H1 (cell line): ENCODE measurements at regions not wholly inside any gene's neighbourhood (a gene's known extent, or its start where the extent isn't known, plus 50 kb on each side); places are given as distances from the start of the nearest gene placed in this dataset.

ENCODE experiments used
- CTCF ChIA-PET: fragments of 300-600 bp; sonication (Branson Sonifier 250); formaldehyde crosslinking; loops from one replicate; lab custom pipeline; 2021; ENCODE audit not compliant: partially characterized antibody; lab: Charles Lee
- POLR2A ChIA-PET: fragments of 300-600 bp; sonication (Branson Sonifier 250); formaldehyde crosslinking; loops from one replicate; lab custom pipeline; 2021; ENCODE audit warnings: inconsistent platforms; ENCODE audit not compliant: partially characterized antibody; lab: Charles Lee
- DNase-seq, 2 experiments: peaks; one replicate each; pipeline versions ENCODE4 v3.0.0 to v3.0.0-alpha.2; 2010 to 2022; ENCODE audit warnings: low spot score in 2 of 2, low read depth in 1 of 2, mixed read lengths in 1 of 2
- FAIRE-seq: peaks from 2 replicates; lab custom pipeline; 2011; peaks lifted over from hg19 to GRCh38; lab: Jason Lieb, UNC
- H2AFZ ChIP-seq: 2 replicates; pipeline ENCODE4 v1.8.1; 2012; ENCODE audit warnings: low read length, inconsistent platforms
- H2AK5ac ChIP-seq: 2 replicates; pipeline ENCODE4 v1.6.1; 2013; ENCODE audit warnings: low read depth, low read length
- H2BK120ac ChIP-seq: replicated peaks from 2 replicates; pipeline ENCODE3; 2013; ENCODE audit warnings: low read depth, low read length, inconsistent platforms
- H2BK12ac ChIP-seq: 2 replicates; pipeline ENCODE4 v1.6.1; 2013; ENCODE audit warnings: low read depth, low read length
- H2BK15ac ChIP-seq: 2 replicates; pipeline ENCODE4 v1.6.1; 2013; ENCODE audit warnings: low read length
- H2BK20ac ChIP-seq: 2 replicates; pipeline ENCODE4 v1.6.1; 2013; ENCODE audit warnings: low read length
- H2BK5ac ChIP-seq: 2 replicates; pipeline ENCODE4 v1.6.1; 2013; ENCODE audit warnings: low read depth, low read length
- H3K14ac ChIP-seq: 2 replicates; pipeline ENCODE4 v1.6.1; 2013; ENCODE audit warnings: inconsistent platforms; ENCODE audit not compliant: insufficient read length
- H3K18ac ChIP-seq: 2 replicates; pipeline ENCODE4 v1.6.1; 2013; ENCODE audit warnings: low read length; ENCODE audit errors: extremely low read depth
- H3K23ac ChIP-seq: 2 replicates; pipeline ENCODE4 v1.6.1; 2013; ENCODE audit warnings: inconsistent platforms; ENCODE audit not compliant: insufficient read length
- H3K23me2 ChIP-seq: 2 replicates; pipeline ENCODE4 v1.6.1; 2013; ENCODE audit warnings: low read depth, low read length
- H3K27ac ChIP-seq: 2 replicates; pipeline ENCODE4 v1.6.1; 2011; ENCODE audit warnings: low read depth, low read length, inconsistent platforms
- H3K27me3 ChIP-seq, 4 experiments: replicated peaks in 1 of 4; 1 replicate in 1 of 4; 2 replicates in 3 of 4; pipeline versions ENCODE4 v1.6.1 to v1.8.1; 2011 to 2013; ENCODE audit warnings: low read length in 3 of 4, mild to moderate bottlenecking in 3 of 4, inconsistent platforms in 2 of 4, mixed read lengths in 2 of 4, moderate library complexity in 1 of 4; ENCODE audit not compliant: control insufficient read depth in 3 of 4, insufficient read depth in 3 of 4; ENCODE audit errors: extremely low read depth in 1 of 4
- H3K36me3 ChIP-seq, 4 experiments: 2 replicates each; pipeline versions ENCODE4 v1.6.1 to v1.8.1; 2011 to 2013; ENCODE audit warnings: mild to moderate bottlenecking in 4 of 4, low read length in 3 of 4, moderate library complexity in 2 of 4, control low read depth in 1 of 4, inconsistent platforms in 1 of 4; ENCODE audit not compliant: insufficient read depth in 4 of 4, control insufficient read depth in 2 of 4
- H3K4ac ChIP-seq: replicated peaks from 2 replicates; pipeline ENCODE3; 2013; ENCODE audit warnings: low read length, low read depth, mixed read lengths, inconsistent platforms; ENCODE audit not compliant: insufficient read length
- H3K4me1 ChIP-seq, 4 experiments: replicated peaks in 1 of 4; 1 replicate in 1 of 4; 2 replicates in 3 of 4; pipeline versions ENCODE4 v1.6.1 to v1.8.1; 2011 to 2013; ENCODE audit warnings: low read length in 3 of 4, inconsistent platforms in 2 of 4, mixed read lengths in 1 of 4; ENCODE audit not compliant: insufficient read depth in 4 of 4, control insufficient read depth in 3 of 4
- H3K4me2 ChIP-seq, 2 experiments: 2 replicates each; pipeline versions ENCODE4 v1.6.1 to v1.8.1; 2011 to 2013; ENCODE audit warnings: low read depth in 2 of 2, low read length in 2 of 2, control low read depth in 1 of 2, inconsistent platforms in 1 of 2, mild to moderate bottlenecking in 1 of 2; ENCODE audit not compliant: insufficient read depth in 1 of 2
- H3K4me3 ChIP-seq, 4 experiments: fragments of 200-600, 300-600 bp in 1 of 4; sonication (generic), shearing (Covaris generic), sonication (Bioruptor Twin) in 1 of 4; 2 replicates each; pipeline versions ENCODE4 v1.5.1 to v1.8.1; 2011 to 2016; ENCODE audit warnings: low read length in 4 of 4, low read depth in 3 of 4, control low read depth in 2 of 4, inconsistent platforms in 2 of 4, mild to moderate bottlenecking in 2 of 4, mixed read lengths in 1 of 4, moderate library complexity in 1 of 4; ENCODE audit not compliant: insufficient read depth in 2 of 4; ENCODE audit errors: extremely low read depth in 1 of 4
- H3K56ac ChIP-seq: replicated peaks from 2 replicates; pipeline ENCODE3; 2013; ENCODE audit warnings: low read depth, mild to moderate bottlenecking, mixed read lengths, low read length, inconsistent platforms; ENCODE audit not compliant: insufficient read length
- H3K79me1 ChIP-seq: 2 replicates; pipeline ENCODE4 v1.6.1; 2013; ENCODE audit warnings: low read depth, low read length, control low read depth
- H3K79me2 ChIP-seq, 2 experiments: 2 replicates each; pipeline versions ENCODE4 v1.6.1 to v1.8.1; 2012 to 2013; ENCODE audit warnings: low read length in 2 of 2, mild to moderate bottlenecking in 2 of 2, inconsistent platforms in 1 of 2; ENCODE audit not compliant: insufficient read depth in 2 of 2, control insufficient read depth in 1 of 2
- H3K9ac ChIP-seq, 4 experiments: replicated peaks in 1 of 4; 1 replicate in 1 of 4; 2 replicates in 3 of 4; pipeline versions ENCODE4 v1.6.1 to v1.8.1; 2011 to 2013; ENCODE audit warnings: low read depth in 3 of 4, low read length in 3 of 4, control low read depth in 2 of 4, mild to moderate bottlenecking in 2 of 4, moderate library complexity in 2 of 4, inconsistent platforms in 1 of 4; ENCODE audit errors: extremely low read depth in 1 of 4
- H3K9me3 ChIP-seq, 2 experiments: 2 replicates each; pipeline versions ENCODE4 v1.6.1 to v1.8.1; 2012 to 2013; ENCODE audit warnings: mild to moderate bottlenecking in 2 of 2, moderate library complexity in 2 of 2, control low read depth in 1 of 2, inconsistent platforms in 1 of 2, low read depth in 1 of 2, low read length in 1 of 2, mixed read lengths in 1 of 2; ENCODE audit not compliant: insufficient read depth in 2 of 2
- H4K20me1 ChIP-seq, 2 experiments: replicated peaks in 1 of 2; 2 replicates each; pipeline versions ENCODE3 to v1.8.1; 2011 to 2013; ENCODE audit warnings: inconsistent platforms in 2 of 2, low read length in 2 of 2, mild to moderate bottlenecking in 1 of 2; ENCODE audit not compliant: insufficient read depth in 2 of 2, control insufficient read depth in 1 of 2
- H4K5ac ChIP-seq: 2 replicates; pipeline ENCODE4 v1.6.1; 2013; ENCODE audit warnings: low read length, low read depth, mixed read lengths, inconsistent platforms; ENCODE audit not compliant: insufficient read length
- H4K8ac ChIP-seq: 2 replicates; pipeline ENCODE4 v1.8.0; 2013; ENCODE audit warnings: mild to moderate bottlenecking, moderate library complexity, low read length, inconsistent platforms; ENCODE audit not compliant: insufficient read depth; ENCODE audit errors: extremely low read depth
- H4K91ac ChIP-seq: replicated peaks from 2 replicates; pipeline ENCODE3; 2013; ENCODE audit warnings: low read length, mixed read lengths, inconsistent platforms; ENCODE audit not compliant: insufficient read length
- ASH2L ChIP-seq: fragments of 200-600, 300-600 bp; sonication (generic); IDR thresholded peaks from one replicate; pipeline ENCODE4 v1.7.1; 2017; ENCODE audit warnings: low read length
- BACH1 ChIP-seq: IDR thresholded peaks from 2 replicates; pipeline ENCODE4 v1.6.1; 2012; ENCODE audit warnings: low read length, improper control_type of control experiment
- BRCA1 ChIP-seq: IDR thresholded peaks from 2 replicates; pipeline ENCODE4 v1.6.1; 2012; ENCODE audit warnings: low read depth, low read length, improper control_type of control experiment
- CBX8 ChIP-seq: fragments of 300-800, 300-1000 bp; sonication (generic); IDR thresholded peaks from 2 replicates; pipeline ENCODE4 v1.7.1; 2016; ENCODE audit warnings: low read depth, low read length, borderline replicate concordance
- KDM5A ChIP-seq: fragments of 200-600 bp; IDR thresholded peaks from 2 replicates; pipeline ENCODE4 v1.7.1; 2012; ENCODE audit warnings: mild to moderate bottlenecking, low read length, inconsistent platforms, mixed read lengths
- MAFK ChIP-seq: IDR thresholded peaks from 2 replicates; pipeline ENCODE4 v1.6.1; 2012; ENCODE audit warnings: low read depth, mild to moderate bottlenecking, improper control_type of control experiment, low read length
- NANOG ChIP-seq: IDR thresholded peaks from 2 replicates; pipeline ENCODE4 v1.6.1; 2011; ENCODE audit warnings: low read length, low read depth, mild to moderate bottlenecking, inconsistent platforms; ENCODE audit not compliant: insufficient read depth, poor library complexity, severe bottlenecking
- PHF8 ChIP-seq: fragments of 200-600 bp; sonication (generic); conservative IDR thresholded peaks from 2 replicates; pipeline ENCODE4 v1.7.1; 2012; ENCODE audit warnings: low read depth, mild to moderate bottlenecking, inconsistent platforms, low read length, moderate library complexity
- POU5F1 ChIP-seq: IDR thresholded peaks from 2 replicates; pipeline ENCODE4 v1.6.1; 2011; ENCODE audit warnings: low read depth, mild to moderate bottlenecking, low read length, moderate library complexity
- RAD21 ChIP-seq, 2 experiments: IDR thresholded peaks in 1 of 2; conservative IDR thresholded peaks in 1 of 2; 2 replicates each; pipeline ENCODE4 v1.6.1; 2011; ENCODE audit warnings: low read depth in 2 of 2, low read length in 2 of 2, improper control_type of control experiment in 1 of 2, inconsistent platforms in 1 of 2, mild to moderate bottlenecking in 1 of 2, moderate library complexity in 1 of 2
- SAP30 ChIP-seq: fragments of 300-600 bp; sonication (generic); IDR thresholded peaks from 2 replicates; pipeline ENCODE4 v1.7.1; 2012; ENCODE audit warnings: low read length, moderate library complexity, mild to moderate bottlenecking, inconsistent platforms; ENCODE audit not compliant: insufficient read depth, insufficient replicate concordance
- SIX5 ChIP-seq: IDR thresholded peaks from 2 replicates; pipeline ENCODE4 v1.6.1; 2011; ENCODE audit warnings: mild to moderate bottlenecking, low read depth, low read length
- TBP ChIP-seq: IDR thresholded peaks from 2 replicates; pipeline ENCODE4 v1.6.1; 2011; ENCODE audit warnings: low read depth, low read length, improper control_type of control experiment
- YY1 ChIP-seq: IDR thresholded peaks from 2 replicates; pipeline ENCODE4 v1.6.1; 2011; ENCODE audit warnings: low read depth, mild to moderate bottlenecking, low read length
- WGBS, 2 experiments: shearing (Covaris generic) in 1 of 2; methylation state at CpG; one replicate each; pipeline versions ENCODE4 v1.1.6 to v1.1.7; 2013 to 2015; ENCODE audit warnings: low lambda C conversion rate in 2 of 2, mixed read lengths in 2 of 2, inconsistent platforms in 1 of 2, low coverage in 1 of 2, missing lambda C conversion rate in 1 of 2; ENCODE audit not compliant: insufficient replicate concordance in 2 of 2, insufficient coverage in 1 of 2, insufficient read length in 1 of 2; ENCODE audit errors: extremely low coverage in 1 of 2, missing lambda C conversion rate in 1 of 2; 5-methylcytosine and 5-hydroxymethylcytosine counted together
- TF ChIP-seq, protein P1 (sequence below): IDR thresholded peaks from 2 replicates; pipeline ENCODE4 v1.6.1; 2012; ENCODE audit warnings: inconsistent platforms

DNA sequence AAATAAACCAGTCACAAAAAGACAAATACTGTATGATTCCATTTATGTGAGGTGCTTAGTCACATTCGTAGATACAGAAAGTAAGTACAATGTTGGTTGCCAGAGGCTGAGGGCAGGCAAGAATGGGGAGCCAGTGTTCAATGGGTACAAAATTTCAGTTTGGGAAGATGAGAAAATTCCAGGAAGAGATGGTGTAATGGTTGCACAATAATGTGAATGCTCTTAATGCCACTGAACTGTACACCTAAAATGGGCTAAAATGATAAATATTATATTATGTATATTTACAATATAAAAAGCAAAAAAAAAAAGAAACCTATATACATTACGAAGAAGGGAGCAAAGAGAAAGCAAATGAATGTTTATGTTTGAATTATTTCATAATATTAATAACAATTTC, 329.0 kb downstream of the C11orf87 start:
- H3K4me3 ChIP-seq = no peak overlapping the region
- H4K20me1 ChIP-seq = no peaks in the 10 kb centered on the region
- no peaks in the 10 kb centered on the region for H3K36me3 ChIP-seq
- no peak overlapping the region for H2BK20ac ChIP-seq
- no peaks in the 10 kb centered on the region for H3K9me3 ChIP-seq
- no peak overlapping the region for H3K56ac ChIP-seq
- DNase-seq (no peak), FAIRE-seq (no peak)
- H3K4me2 ChIP-seq = no peak overlapping the region
- no peak overlapping the region for H3K27ac ChIP-seq
- H3K23ac ChIP-seq = no peak overlapping the region
- H4K5ac ChIP-seq = no peak overlapping the region
- no peaks in the 10 kb centered on the region for H3K79me2 ChIP-seq
- no peaks in the 10 kb centered on the region for H3K79me1 ChIP-seq
- 94% methylated on average over 2 of the region's 2 CpGs; no CpG with 5 or more reads in 1 of the 2 experiments for WGBS, 2 experiments
- H2BK12ac ChIP-seq = no peak overlapping the region
- no peak overlapping the region for H3K14ac ChIP-seq
- no peak overlapping the region for H2BK15ac ChIP-seq
- H2AFZ ChIP-seq = no peak overlapping the region
- H3K18ac ChIP-seq = no peak overlapping the region
- H4K91ac ChIP-seq = no peak overlapping the region
- no peak overlapping the region for H3K9ac ChIP-seq
- H2BK120ac ChIP-seq = no peak overlapping the region
- no peaks in the 10 kb centered on the region for H3K23me2 ChIP-seq
- no peak overlapping the region for H3K4ac ChIP-seq
- peaks cover 0 to 1% (median 0%) of the 10 kb centered on the region in 4 experiments; a peak in 1 of 7 replicates for H3K27me3 ChIP-seq
- H3K4me1 ChIP-seq = no peaks in the 10 kb centered on the region
- CTCF ChIA-PET = no interaction called here
- H4K8ac ChIP-seq = no peak overlapping the region
- H2AK5ac ChIP-seq = no peak overlapping the region
- H2BK5ac ChIP-seq = no peak overlapping the region
- POLR2A ChIA-PET = no interaction called here
- TF ChIP-seq MAFK = no peak
- no peak for TF ChIP-seq ASH2L
- no peak for TF ChIP-seq RAD21 (IDR thresholded peaks at IDR 0.05 in 1 of 2, conservative IDR thresholded peaks at IDR 0.05 in 1 of 2; ENCODE audit: low read depth in 2 of 2, low read length in 2 of 2)
- TF ChIP-seq CBX8 = no peak
- TF ChIP-seq, protein P1, sequence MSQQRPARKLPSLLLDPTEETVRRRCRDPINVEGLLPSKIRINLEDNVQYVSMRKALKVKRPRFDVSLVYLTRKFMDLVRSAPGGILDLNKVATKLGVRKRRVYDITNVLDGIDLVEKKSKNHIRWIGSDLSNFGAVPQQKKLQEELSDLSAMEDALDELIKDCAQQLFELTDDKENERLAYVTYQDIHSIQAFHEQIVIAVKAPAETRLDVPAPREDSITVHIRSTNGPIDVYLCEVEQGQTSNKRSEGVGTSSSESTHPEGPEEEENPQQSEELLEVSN = no peak
- no peak for TF ChIP-seq BACH1
- no peak for TF ChIP-seq SAP30
- no peak for TF ChIP-seq SIX5
- no peak for TF ChIP-seq BRCA1
- TF ChIP-seq PHF8 = no peak
- TF ChIP-seq KDM5A = no peak
- no peak for TF ChIP-seq NANOG
- no peak for TF ChIP-seq YY1
- TF ChIP-seq TBP = no peak
- no peak for TF ChIP-seq POU5F1
